ENCODE measurements at regions not wholly inside any gene's neighbourhood (a gene's known extent, or its start where the extent isn't known, plus 50 kb on each side); places are given as distances from the start of the nearest gene placed in this dataset.

GRCh38 chr14:84003346-84003745 lies 1526.6 kb upstream of the FLRT2 start:
- DNase-seq: no peak

GRCh38 chr14:84006643-84007155 lies 1523.2 kb upstream of the FLRT2 start:
- DNase-seq: peak; percentile 15

- DNase-seq: no peak
Observed at GRCh38 chr14:84013424-84013823, 1516.5 kb upstream of the FLRT2 start.

- DNase-seq: no peak
Observed at GRCh38 chr14:84017495-84017894, 1512.4 kb upstream of the FLRT2 start.

GRCh38 chr14:84021433-84021832 lies 1508.5 kb upstream of the FLRT2 start:
- DNase-seq: no peak

- no peak for DNase-seq
Observed at GRCh38 chr14:84024231-84024820, 1505.6 kb upstream of the FLRT2 start.

GRCh38 chr14:84025106-84026012 lies 1504.6 kb upstream of the FLRT2 start:
- DNase-seq: no peak

- no peak for DNase-seq
Observed at GRCh38 chr14:84027351-84027750, 1502.6 kb upstream of the FLRT2 start.

- no peak for DNase-seq
Observed at GRCh38 chr14:84028080-84028604, 1501.8 kb upstream of the FLRT2 start.

GRCh38 chr14:84029246-84029645 lies 1500.7 kb upstream of the FLRT2 start:
- no peak for DNase-seq

- DNase-seq: no peak
Observed at GRCh38 chr14:84029720-84030119, 1500.2 kb upstream of the FLRT2 start.

- no peak for DNase-seq
Observed at GRCh38 chr14:84036840-84037239, 1493.1 kb upstream of the FLRT2 start.

GRCh38 chr14:84037593-84037992 lies 1492.4 kb upstream of the FLRT2 start:
- no peak for DNase-seq

GRCh38 chr14:84040101-84040500 lies 1489.8 kb upstream of the FLRT2 start:
- no peak for DNase-seq

GRCh38 chr14:84041421-84041820 lies 1488.5 kb upstream of the FLRT2 start:
- no peak for DNase-seq

GRCh38 chr14:84042992-84043391 lies 1487.0 kb upstream of the FLRT2 start:
- DNase-seq: no peak

GRCh38 chr14:84064316-84065125 lies 1465.4 kb upstream of the FLRT2 start:
- DNase-seq: peak; percentile 36

- DNase-seq: no peak
Observed at GRCh38 chr14:84065811-84066210, 1464.1 kb upstream of the FLRT2 start.

GRCh38 chr14:84068288-84068687 lies 1461.7 kb upstream of the FLRT2 start:
- DNase-seq: no peak

GRCh38 chr14:84071061-84071460 lies 1458.9 kb upstream of the FLRT2 start:
- DNase-seq: no peak

- no peak for DNase-seq
Observed at GRCh38 chr14:84074626-84075025, 1455.3 kb upstream of the FLRT2 start.

- DNase-seq: no peak
Observed at GRCh38 chr14:84080944-84081343, 1449.0 kb upstream of the FLRT2 start.

All from renal pelvis (tissue), 1 donor.